HG02840 (cell line): ENCODE measurements at regions not wholly inside any gene's neighbourhood (a gene's known extent, or its start where the extent isn't known, plus 50 kb on each side); places are given as distances from the start of the nearest gene placed in this dataset.

ENCODE experiments used
- ATAC-seq: cut with Tn5 transposase; IDR thresholded peaks from one replicate; pipeline ENCODE4 v1.9.1; 2021; ENCODE audit warnings: mild to moderate bottlenecking, moderate library complexity, moderate number of reproducible peaks; ENCODE audit not compliant: unreplicated experiment, low FRiP score

GRCh38 chr11:32200136-32200847 is 109.4 kb downstream of the RCN1 start:
- no peak for ATAC-seq

GRCh38 chr11:32204751-32205150 is 113.9 kb downstream of the RCN1 start:
- ATAC-seq: no peak

- ATAC-seq: no peak
Observed at GRCh38 chr11:32210556-32210955, 119.7 kb downstream of the RCN1 start.

GRCh38 chr11:32213223-32213622 is 122.3 kb downstream of the RCN1 start:
- no peak for ATAC-seq

GRCh38 chr11:32215157-32215556 is 124.3 kb downstream of the RCN1 start:
- ATAC-seq: no peak

- no peak for ATAC-seq
Observed at GRCh38 chr11:32216749-32217148, 125.9 kb downstream of the RCN1 start.

- no peak for ATAC-seq
Observed at GRCh38 chr11:32219320-32219719, 128.4 kb downstream of the RCN1 start.

GRCh38 chr11:32221476-32222032 is 130.7 kb downstream of the RCN1 start:
- ATAC-seq: no peak

GRCh38 chr11:32224580-32224979 is 133.7 kb downstream of the RCN1 start:
- no peak for ATAC-seq

- no peak for ATAC-seq
Observed at GRCh38 chr11:32225571-32226285, 134.9 kb downstream of the RCN1 start.

- ATAC-seq: no peak
Observed at GRCh38 chr11:32226480-32226879, 135.6 kb downstream of the RCN1 start.

- ATAC-seq: no peak
Observed at GRCh38 chr11:32229576-32230240, 138.8 kb downstream of the RCN1 start.

GRCh38 chr11:32231909-32232493 is 141.1 kb downstream of the RCN1 start:
- ATAC-seq: no peak

GRCh38 chr11:32232516-32232915 is 141.6 kb downstream of the RCN1 start:
- no peak for ATAC-seq

- ATAC-seq: no peak
Observed at GRCh38 chr11:32233276-32233675, 142.4 kb downstream of the RCN1 start.

- ATAC-seq: no peak
Observed at GRCh38 chr11:32233928-32234327, 143.1 kb downstream of the RCN1 start.

- ATAC-seq: no peak
Observed at GRCh38 chr11:32244453-32244852, 153.6 kb downstream of the RCN1 start.

- ATAC-seq: no peak
Observed at GRCh38 chr11:32253706-32254105, 162.8 kb downstream of the RCN1 start.

- no peak for ATAC-seq
Observed at GRCh38 chr11:32255841-32256240, 165.0 kb downstream of the RCN1 start.

- ATAC-seq: no peak
Observed at GRCh38 chr11:32256466-32256865, 165.6 kb downstream of the RCN1 start.

GRCh38 chr11:32259641-32260081 is 168.8 kb downstream of the RCN1 start:
- ATAC-seq: peak; percentile 63
